K562 (cell line): ENCODE measurements at regions not wholly inside any gene's neighbourhood (a gene's known extent, or its start where the extent isn't known, plus 50 kb on each side); places are given as distances from the start of the nearest gene placed in this dataset.

Experiments used
- ATAC-seq: fragments of 200-7000 bp; cut with Tn5 transposase; 3 replicates; pipeline ENCODE4 v1.9.1; 2020; ENCODE audit warnings: moderate library complexity
- BruUV-seq: library from RNA; stranded (reverse); fragments of 400-500 nt; replicated peaks from 2 replicates; lab custom pipeline; 2021; lab: Mats Ljungman, UMichigan
- CTCF ChIA-PET: fragments of 300-600 bp; formaldehyde crosslinking; extraction: SDS; loops from one replicate; lab custom pipeline; 2021; ENCODE audit warnings: low intra/inter-chr PET ratio; lab: Yijun Ruan, JAX
- POLR2A ChIA-PET: fragments of 300-600, 350-650 bp; sonication (Branson Sonifier 250); formaldehyde crosslinking; extraction: SDS; loops from one replicate; lab custom pipeline; 2021; ENCODE audit warnings: antibody characterized with exemption, inconsistent platforms; lab: Yijun Ruan, JAX
- DNase-seq, 4 experiments: peaks; one replicate each; pipeline versions ENCODE4 v3.0.0 to v3.0.0-alpha.2; 2011 to 2018; ENCODE audit warnings: low spot score in 3 of 4, mixed read lengths in 3 of 4; ENCODE audit errors: extremely low read depth in 1 of 4
- FAIRE-seq: peaks from 2 replicates; lab custom pipeline; 2011; peaks lifted over from hg19 to GRCh38; lab: Jason Lieb, UNC
- H2AFZ ChIP-seq: 2 replicates; pipeline ENCODE4 v1.6.0; 2011; ENCODE audit warnings: low read depth, low read length, control low read depth, inconsistent platforms
- H3K27ac ChIP-seq: fragments of 200-600 bp; 3 replicates; pipeline ENCODE4 v1.8.0; 2011; ENCODE audit warnings: low read depth, mild to moderate bottlenecking, control low read depth, inconsistent platforms, low read length, moderate library complexity, mixed read lengths; ENCODE audit errors: extremely low read depth
- H3K27me3 ChIP-seq, 2 experiments: fragments of 300-600 bp in 1 of 2; 2 replicates in 1 of 2; 3 replicates in 1 of 2; pipeline versions ENCODE4 v1.6.0 to v1.8.0; 2011; ENCODE audit warnings: inconsistent platforms in 2 of 2, low read length in 2 of 2, mild to moderate bottlenecking in 1 of 2, mixed read lengths in 1 of 2, moderate library complexity in 1 of 2; ENCODE audit not compliant: control insufficient read depth in 2 of 2, insufficient read depth in 2 of 2
- H3K36me3 ChIP-seq: fragments of 300-600 bp; 3 replicates; pipeline ENCODE4 v1.8.0; 2011; ENCODE audit warnings: mild to moderate bottlenecking, low read length, inconsistent platforms; ENCODE audit not compliant: control insufficient read depth, insufficient read depth
- H3K4me1 ChIP-seq, 2 experiments: fragments of 200-600 bp in 1 of 2; replicated peaks in 1 of 2; 2 replicates in 1 of 2; 3 replicates in 1 of 2; pipeline versions ENCODE4 v1.5.1 to v1.8.0; 2011; ENCODE audit warnings: inconsistent platforms in 2 of 2, low read length in 2 of 2, mild to moderate bottlenecking in 1 of 2, mixed read lengths in 1 of 2, moderate library complexity in 1 of 2; ENCODE audit not compliant: control insufficient read depth in 2 of 2, insufficient read depth in 2 of 2
- H3K4me2 ChIP-seq: 2 replicates; pipeline ENCODE4 v1.6.1; 2011; ENCODE audit warnings: low read length, control low read depth, inconsistent platforms, mixed read lengths; ENCODE audit not compliant: insufficient read depth
- H3K4me3 ChIP-seq: fragments of 200-600 bp; sonication (generic), shearing (Covaris generic); 2 replicates; pipeline ENCODE4 v1.5.1; 2016; ENCODE audit warnings: control low read depth, inconsistent platforms
- H3K79me2 ChIP-seq: fragments of 200-600 bp; 3 replicates; pipeline ENCODE4 v1.8.0; 2011; ENCODE audit warnings: low read length, inconsistent platforms; ENCODE audit not compliant: control insufficient read depth, insufficient read depth
- H3K9ac ChIP-seq, 2 experiments: 2 replicates each; pipeline versions ENCODE4 v1.6.0 to v1.6.1; 2011; ENCODE audit warnings: low read depth in 2 of 2, low read length in 2 of 2, control low read depth in 1 of 2, inconsistent platforms in 1 of 2, mild to moderate bottlenecking in 1 of 2, mixed read lengths in 1 of 2; ENCODE audit not compliant: insufficient read depth in 1 of 2
- H3K9me1 ChIP-seq: one replicate; pipeline ENCODE4 v1.6.0; 2011; ENCODE audit warnings: inconsistent platforms, mild to moderate bottlenecking, low read length, moderate library complexity; ENCODE audit not compliant: control insufficient read depth, insufficient read depth
- H3K9me3 ChIP-seq: replicated peaks from 2 replicates; pipeline ENCODE4 v1.5.1; 2011; ENCODE audit warnings: low read depth, low read length, inconsistent platforms; ENCODE audit not compliant: control insufficient read depth, insufficient read depth
- H4K20me1 ChIP-seq: replicated peaks from 2 replicates; pipeline ENCODE4 v1.6.1; 2011; ENCODE audit warnings: low read length, inconsistent platforms, mixed read lengths; ENCODE audit not compliant: control insufficient read depth, insufficient read depth
- PTBP1 ChIP-seq: fragments of 200-400 bp; formaldehyde crosslinking; IDR thresholded peaks from 2 replicates; pipeline ENCODE4 v1.6.1; 2017; ENCODE audit warnings: low read depth, low read length
- SNRNP70 ChIP-seq: fragments of 200-400 bp; formaldehyde crosslinking; optimal IDR thresholded peaks from 2 replicates; pipeline ENCODE3; 2017; ENCODE audit warnings: low read depth, low read length
- ZBTB8A ChIP-seq: fragments of 450-650 bp; IDR thresholded peaks from 2 replicates; pipeline ENCODE4 v1.6.1; 2018; ENCODE audit warnings: mild to moderate bottlenecking, moderate library complexity; ENCODE audit not compliant: partially characterized antibody
- ZNF707 ChIP-seq: fragments of 250-450 bp; sonication (Bioruptor Pico); conservative IDR thresholded peaks from 2 replicates; pipeline ENCODE4 v1.8.0; 2022; ENCODE audit warnings: inconsistent platforms, mild to moderate bottlenecking, moderate library complexity
- ZNF780A ChIP-seq: fragments of 250-450 bp; sonication (Bioruptor Pico); IDR thresholded peaks from 2 replicates; pipeline ENCODE4 v1.5.0; 2021; ENCODE audit warnings: mild to moderate bottlenecking
- ZSCAN29 ChIP-seq: fragments of 450-650 bp; IDR thresholded peaks from 2 replicates; pipeline ENCODE4 v1.6.1; 2017
- ZSCAN32 ChIP-seq: fragments of 450-650 bp; formaldehyde crosslinking; IDR thresholded peaks from 2 replicates; pipeline ENCODE4 v1.4.0; 2020; ENCODE audit warnings: mild to moderate bottlenecking, moderate library complexity
- WGBS: fragments of 100-300 bp; shearing (Covaris generic); methylation state at CpG from one replicate; pipeline ENCODE4 v1.1.6; 2016; ENCODE audit warnings: low coverage, mixed read lengths; ENCODE audit not compliant: insufficient coverage; ENCODE audit errors: missing lambda C conversion rate; 5-methylcytosine and 5-hydroxymethylcytosine counted together
- in situ Hi-C: fragments of 300-500 bp; cut with MboI; formaldehyde crosslinking; loops from 4 replicates; pipeline ENCODE4 v1.15.0; 2018; ENCODE audit warnings: inconsistent platforms, mixed read lengths
- intact Hi-C: fragments of 100-400 bp; cut with micrococcal nuclease; formaldehyde crosslinking; loops from 2 replicates; pipeline ENCODE4 v1.14.2; 2022

GRCh38 chr3:168443965-168444364 is 348.2 kb upstream of the GOLIM4 start (continued):
- no peak for TF ChIP-seq ZNF780A
- TF ChIP-seq ZNF707 (CRISPR knock-in tag), result no peak
- no peak for TF ChIP-seq ZSCAN32 (CRISPR knock-in tag)
- TF ChIP-seq ZSCAN29, result no peak
- TF ChIP-seq, all 486 proteins: peak for 0

DNA sequence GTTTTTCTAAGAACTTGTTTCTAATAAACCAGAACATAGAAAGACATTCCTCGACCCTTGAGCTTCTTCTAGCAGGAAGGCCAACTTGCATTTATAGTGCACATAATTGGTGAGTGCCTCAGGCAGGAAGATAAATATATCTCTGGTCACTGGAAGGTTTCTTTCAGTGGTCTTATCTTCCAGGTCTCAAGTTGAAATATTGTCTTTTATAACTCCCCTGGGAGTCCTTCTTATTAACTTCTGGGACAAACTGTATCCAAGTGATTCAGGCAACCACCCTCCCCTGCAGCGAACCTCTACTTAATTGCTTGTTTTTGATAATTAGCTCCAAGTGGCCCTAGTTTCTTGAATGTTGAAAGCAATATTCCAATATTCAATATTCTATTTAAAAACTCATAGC is 346.8 kb upstream of the GOLIM4 start:
- no peak overlapping the region for H3K4me3 ChIP-seq
- no peaks in the 10 kb centered on the region for H3K9me3 ChIP-seq
- H3K9me1 ChIP-seq, result no peaks in the 10 kb centered on the region
- POLR2A ChIA-PET, result no interaction called here
- DNase-seq, result no peak
- no peak for FAIRE-seq
- H4K20me1 ChIP-seq, result no peaks in the 10 kb centered on the region
- in situ Hi-C loops, result no loop called here
- intact Hi-C loops, result no loop called here
- H3K27me3 ChIP-seq, result no peaks in the 10 kb centered on the region
- CTCF ChIA-PET, result no interaction called here
- no peak for TF ChIP-seq ZBTB8A
- TF ChIP-seq PTBP1, result no peak
- no peak for TF ChIP-seq SNRNP70
- WGBS, result 0% methylated on average over 2 of the region's 2 CpGs
- H3K27ac ChIP-seq, result no peak overlapping the region
- H3K9ac ChIP-seq, result no peak overlapping the region
- no peak overlapping the region for H2AFZ ChIP-seq
- H3K4me1 ChIP-seq, result no peaks in the 10 kb centered on the region
- H3K4me2 ChIP-seq, result no peak overlapping the region
- no TSS peak for BruUV-seq
- no peaks in the 10 kb centered on the region for H3K79me2 ChIP-seq
- H3K36me3 ChIP-seq, result no peaks in the 10 kb centered on the region
- ATAC-seq, result no peak
